Body of pancreas (tissue), 4 donors: ENCODE measurements at regions not wholly inside any gene's neighbourhood (a gene's known extent, or its start where the extent isn't known, plus 50 kb on each side); places are given as distances from the start of the nearest gene placed in this dataset.

ENCODE experiments used
- CTCF ChIP-seq, 7 experiments: fragments of 450-650 bp in 4 of 7; fragments of 200-600 bp in 3 of 7; sonication (generic) in 3 of 7; IDR thresholded peaks; one replicate each; pipeline ENCODE4 v1.5.1; 2016 to 2019; ENCODE audit warnings: antibody characterized with exemption in 7 of 7
- POLR2A ChIP-seq, 3 donors: fragments of 450-650 bp; IDR thresholded peaks; one replicate each; pipeline ENCODE4 v1.6.1; 2016; ENCODE audit warnings: antibody characterized with exemption in 3 of 3, mild to moderate bottlenecking in 2 of 3

GRCh38 chr18:46256078-46256477 lies 151.9 kb downstream of the HAUS1 start:
- TF ChIP-seq CTCF (IDR thresholded peaks at IDR 0.05) = no peak
- no peak for TF ChIP-seq POLR2A (IDR thresholded peaks at IDR 0.05)
